Stimulated activated CD4-positive, alpha-beta T cell treated with anti-CD3 and anti-CD28 coated beads, Interleukin-15, amount 100 ng/mL, for 1 hour (primary cell): ENCODE measurements at regions not wholly inside any gene's neighbourhood (a gene's known extent, or its start where the extent isn't known, plus 50 kb on each side); places are given as distances from the start of the nearest gene placed in this dataset.

Experiments
- DNase-seq, 2 donors: peaks; one replicate each; pipeline ENCODE4 v3.0.0-alpha.2; 2020; ENCODE audit warnings: low read depth in 1 of 2, low spot score in 1 of 2

DNA sequence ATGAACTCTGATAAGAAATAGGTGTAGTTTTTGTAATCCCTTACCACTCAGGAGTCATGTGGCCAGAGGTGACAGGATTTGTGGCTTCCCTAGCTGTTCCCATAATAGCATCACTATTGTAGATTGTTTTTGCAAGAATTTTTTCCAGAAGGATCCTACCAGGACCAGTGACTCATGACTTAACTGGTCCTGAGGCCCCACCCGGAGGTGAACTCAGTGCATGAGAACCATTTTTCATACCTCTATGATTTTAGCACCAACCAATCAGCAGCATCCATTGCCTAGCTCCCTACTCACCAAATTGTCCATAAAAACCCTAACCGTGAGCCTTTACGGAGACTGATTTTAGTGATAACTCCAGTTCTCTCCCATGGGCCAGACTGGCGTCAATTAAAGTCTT, 484.8 kb downstream of the PSAT1 start:
- DNase-seq: no peak

DNA sequence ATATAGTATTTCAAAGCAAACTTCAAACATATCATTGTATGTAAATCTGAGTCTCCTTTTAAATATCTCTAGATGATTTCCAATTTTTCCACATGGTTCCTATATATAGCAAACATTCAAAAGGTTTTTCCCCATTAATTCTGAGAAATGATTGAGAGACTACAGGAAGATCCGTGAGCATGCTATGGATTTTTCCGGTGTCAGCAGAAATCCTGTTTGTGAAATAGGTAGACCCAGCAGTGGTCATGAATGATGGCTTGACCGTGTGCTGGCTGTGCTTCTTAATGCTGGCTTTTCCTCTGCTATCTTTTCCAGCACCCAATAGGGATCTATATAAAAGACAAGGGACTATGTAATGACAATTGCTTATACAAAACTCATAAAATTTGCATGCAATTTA, 485.3 kb downstream of the PSAT1 start:
- DNase-seq: no peak

DNA sequence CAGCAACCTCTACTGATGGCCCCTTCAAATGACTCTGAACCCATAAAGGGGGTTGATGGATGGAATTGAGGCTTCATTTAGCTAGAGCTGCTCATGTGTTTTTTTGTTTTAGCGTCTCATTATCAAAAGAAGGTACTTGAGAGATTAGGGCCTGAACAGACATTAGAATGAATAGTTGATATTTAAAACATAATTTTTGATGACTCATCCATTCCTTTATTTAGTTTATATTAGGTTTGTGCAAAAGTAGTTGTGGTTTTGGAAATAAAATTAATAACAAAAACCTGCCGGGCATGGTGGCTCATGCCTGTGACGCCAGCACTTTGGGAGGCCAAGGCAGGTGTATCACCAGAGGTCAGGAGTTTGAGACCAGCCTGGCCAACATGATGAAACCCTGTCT, 485.9 kb downstream of the PSAT1 start:
- DNase-seq: no peak

DNA sequence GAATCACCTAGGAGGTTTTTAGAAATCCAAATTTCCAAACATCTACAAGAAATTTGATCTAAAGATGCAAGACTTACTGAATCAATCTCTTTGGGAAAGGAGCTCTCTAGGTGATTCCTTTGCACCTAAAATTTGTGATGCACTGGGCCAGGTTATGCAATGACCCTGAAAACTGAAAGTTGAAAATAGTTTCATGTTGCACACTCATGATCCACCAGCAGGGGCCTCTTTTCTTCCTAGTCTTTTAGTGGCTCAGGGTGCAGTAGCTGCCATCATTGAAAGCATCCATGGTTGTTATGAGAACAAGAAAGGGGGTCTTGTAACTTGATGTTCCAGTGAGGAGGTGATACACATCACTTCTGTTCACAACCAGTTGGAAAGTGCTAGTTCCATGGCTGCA, 486.8 kb downstream of the PSAT1 start:
- DNase-seq: no peak

DNA sequence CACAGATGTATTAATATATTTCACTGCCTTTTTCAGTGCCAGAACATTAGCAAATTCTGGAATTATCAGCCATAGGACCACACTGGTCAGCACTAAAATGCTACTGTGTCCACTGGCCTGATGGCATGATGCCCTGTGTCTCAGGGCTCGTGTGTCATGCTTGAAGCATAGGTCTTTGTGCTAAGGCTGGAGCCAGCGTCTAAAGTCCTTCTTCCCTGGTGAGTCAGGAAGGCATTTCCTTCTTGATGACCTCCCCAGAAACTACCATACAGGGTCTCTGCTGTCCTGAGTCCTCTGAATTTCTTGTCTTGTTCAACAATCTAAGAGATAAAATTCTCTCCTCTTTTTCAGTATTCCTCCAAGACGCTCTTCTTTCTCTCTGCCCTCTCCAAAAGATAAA, 489.9 kb downstream of the PSAT1 start:
- no peak for DNase-seq

DNA sequence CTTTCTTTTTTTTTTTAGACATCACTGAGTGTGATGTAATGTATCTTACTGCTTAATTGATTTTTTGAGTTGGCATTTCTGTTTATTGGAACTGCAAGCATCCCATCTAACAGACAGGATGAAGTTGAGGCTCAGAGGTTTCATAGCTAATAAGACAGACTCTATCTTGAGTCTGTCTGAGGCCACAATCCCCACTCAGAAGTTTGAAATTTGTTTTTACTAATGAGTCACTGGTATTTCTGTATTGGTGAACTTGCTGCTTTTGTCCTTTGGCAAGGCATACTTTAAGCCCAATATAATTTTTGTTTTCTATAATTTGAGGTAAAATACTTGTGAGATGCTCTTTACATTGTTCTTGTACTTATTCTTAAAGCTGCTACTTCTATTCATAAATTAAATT, 491.2 kb downstream of the PSAT1 start:
- DNase-seq: no peak

DNA sequence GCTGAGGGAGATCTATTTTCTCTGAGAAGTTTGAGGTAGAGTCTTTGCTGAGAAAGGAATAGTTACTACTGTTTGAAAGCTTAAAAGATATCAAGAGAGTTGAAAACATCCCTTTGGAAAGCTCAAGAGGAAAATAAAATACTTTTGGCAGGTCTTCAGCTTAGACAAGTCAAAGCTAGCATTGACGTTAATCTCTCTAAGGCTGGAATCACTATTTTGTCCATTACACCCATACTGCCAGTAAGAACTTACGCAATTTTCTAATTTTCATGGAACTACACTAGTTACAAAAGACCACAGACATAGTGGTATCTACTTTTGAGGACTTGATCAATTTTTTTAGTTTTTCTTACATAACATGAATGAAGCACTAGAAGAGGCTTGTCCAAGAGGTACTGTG, 494.9 kb downstream of the PSAT1 start:
- DNase-seq: no peak

DNA sequence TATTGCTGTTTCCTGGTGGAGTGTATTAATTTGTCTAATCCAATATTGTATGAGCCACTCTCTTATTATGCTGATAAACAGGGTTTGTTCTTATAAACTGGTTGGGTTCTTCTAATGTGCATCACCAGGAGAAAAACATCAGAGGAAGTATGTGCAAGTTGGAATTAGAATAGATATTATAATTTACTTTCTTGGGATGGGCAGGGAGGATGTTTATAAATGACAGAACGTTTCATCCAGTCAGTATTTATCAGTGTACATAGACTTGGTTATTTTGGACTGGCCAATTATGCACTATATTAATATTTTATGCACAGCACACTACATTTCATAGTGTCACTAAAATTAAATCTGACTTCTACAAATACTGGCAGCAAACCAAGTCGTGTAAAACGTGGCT, 495.8 kb downstream of the PSAT1 start:
- DNase-seq: no peak

DNA sequence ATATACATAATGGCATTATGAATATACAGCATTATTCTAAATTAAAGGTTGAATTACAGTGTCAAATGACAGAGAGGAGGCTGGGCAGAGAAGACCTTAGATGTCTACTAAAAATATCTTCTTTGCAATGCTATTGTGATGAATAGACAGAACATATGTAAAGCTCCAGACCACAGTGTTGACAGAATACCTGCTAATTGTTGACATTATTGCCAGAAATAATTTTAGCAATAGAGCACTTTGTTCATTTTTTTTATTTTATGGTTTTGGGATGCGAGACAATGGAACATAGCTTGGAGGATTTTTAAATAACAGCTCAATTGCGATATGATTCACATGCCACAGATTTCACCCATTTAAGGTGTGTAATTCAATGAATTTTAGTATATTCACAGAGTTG, 508.8 kb downstream of the PSAT1 start:
- no peak for DNase-seq

DNA sequence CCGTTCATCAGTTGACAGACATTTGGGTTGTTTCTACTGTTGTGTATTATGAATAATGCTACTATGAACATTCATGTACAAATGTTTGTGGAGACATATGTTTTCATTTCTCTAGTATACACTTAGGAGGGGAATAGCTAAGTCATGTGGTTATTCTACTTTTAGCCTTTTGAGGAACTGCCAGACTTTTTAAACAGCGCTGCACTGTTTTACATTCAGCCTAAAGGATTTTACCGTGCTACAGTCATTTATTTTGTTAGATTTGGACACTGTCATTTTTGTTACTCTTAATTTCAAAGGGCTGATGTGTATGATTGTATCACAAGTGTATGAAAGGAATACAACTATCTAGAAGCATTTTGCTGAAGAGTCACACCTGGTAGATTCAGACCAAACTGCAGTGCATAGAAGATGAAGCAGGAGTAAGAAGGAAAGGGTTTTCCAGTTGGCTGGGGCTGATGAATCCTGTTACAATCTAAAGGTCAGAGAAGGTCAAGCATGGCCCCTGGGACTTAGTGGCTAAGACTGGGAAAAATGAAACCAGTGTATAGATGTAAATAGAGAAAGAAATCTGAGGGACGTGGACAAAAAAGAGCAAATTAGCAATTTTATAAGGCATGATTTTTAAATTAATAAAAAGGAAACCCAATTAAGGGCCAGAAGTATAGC, 509.7 kb downstream of the PSAT1 start:
- DNase-seq: no peak

DNA sequence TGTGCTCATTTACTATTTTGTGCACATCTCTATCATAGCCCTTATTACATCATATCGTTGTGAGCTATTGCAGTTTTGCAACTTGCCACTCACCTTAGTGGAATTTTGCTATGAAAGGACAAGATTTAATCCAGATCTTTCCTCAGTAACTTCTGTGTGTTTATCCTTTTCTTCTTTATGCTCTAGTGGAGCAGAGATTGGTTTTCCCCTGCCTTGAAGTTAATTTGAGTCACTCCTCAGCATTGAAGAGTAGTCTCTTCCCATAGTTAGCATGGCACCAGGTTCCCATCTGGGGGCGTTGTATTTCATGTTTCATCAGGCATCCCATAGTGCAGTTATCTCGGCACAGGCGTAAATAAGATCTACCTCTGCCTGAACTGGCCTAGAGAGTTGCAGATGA, 510.4 kb downstream of the PSAT1 start:
- no peak for DNase-seq

DNA sequence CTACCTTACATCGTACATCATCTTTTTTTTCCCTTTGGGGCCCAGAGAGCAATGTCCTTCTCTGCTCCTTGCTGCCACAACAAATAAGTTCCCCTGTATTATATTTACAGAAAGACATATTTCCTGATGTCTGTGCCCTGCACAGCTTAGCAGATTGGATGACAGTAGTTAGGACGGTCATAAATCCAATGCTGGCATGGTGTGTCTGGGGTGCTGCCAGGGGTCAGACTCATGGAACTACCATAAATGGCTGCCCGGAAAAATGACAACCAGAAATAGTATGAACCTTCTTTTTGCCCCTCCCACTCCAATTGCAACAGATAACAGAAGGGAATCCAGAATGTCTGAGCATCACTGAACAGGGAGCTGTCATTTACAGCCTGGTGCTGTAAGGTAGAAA, 511.1 kb downstream of the PSAT1 start:
- DNase-seq: no peak

DNA sequence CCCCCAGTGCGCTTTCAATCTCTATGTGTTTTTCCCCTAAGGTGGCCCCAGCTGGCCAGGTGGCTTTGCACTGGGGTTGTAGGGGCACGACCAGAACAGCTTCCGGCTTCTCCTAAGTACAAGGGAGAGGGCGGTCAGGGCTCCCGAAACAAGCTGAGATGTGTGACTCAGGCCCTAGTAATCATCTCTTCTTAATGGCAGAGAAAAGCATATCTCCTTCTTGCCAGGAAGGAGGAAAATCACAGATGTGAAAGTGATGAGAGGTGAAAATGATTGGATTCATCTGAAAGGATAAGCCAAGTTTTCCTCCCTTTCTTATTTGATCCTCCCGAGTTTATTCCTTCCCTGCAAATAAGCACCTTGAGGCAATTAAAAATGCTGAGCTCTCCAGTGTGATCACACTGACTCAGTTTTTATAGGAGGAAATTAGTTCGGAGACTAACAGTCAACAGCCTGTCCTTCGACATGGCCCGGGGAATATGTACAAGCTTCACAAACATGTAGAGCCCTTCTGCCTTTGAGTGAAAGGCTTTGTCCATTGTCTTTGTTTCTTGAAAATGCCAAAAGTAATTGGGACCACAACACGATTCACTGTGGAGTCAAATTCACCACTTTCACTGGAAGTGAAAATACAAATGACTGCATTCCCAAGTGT, 514.8 kb downstream of the PSAT1 start:
- no peak for DNase-seq

DNA sequence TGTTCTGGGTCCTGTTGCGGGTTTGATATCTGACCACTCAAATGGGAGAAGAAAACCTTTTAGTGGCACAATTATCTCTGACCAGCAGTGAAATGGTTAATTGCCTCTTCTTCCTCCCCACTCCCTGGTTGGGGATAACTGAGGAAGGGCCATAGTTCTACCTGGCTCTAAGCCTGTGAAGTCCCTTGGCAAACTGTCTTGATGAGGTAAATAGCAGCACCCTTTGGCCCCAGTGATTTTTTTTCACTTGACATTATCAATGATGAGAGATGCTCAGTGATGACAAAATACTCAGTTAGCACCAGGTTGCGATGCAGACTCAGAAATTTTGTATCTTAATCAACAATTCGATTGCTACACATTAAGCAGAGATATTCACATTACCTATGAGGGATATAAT, 515.7 kb downstream of the PSAT1 start:
- no peak for DNase-seq

DNA sequence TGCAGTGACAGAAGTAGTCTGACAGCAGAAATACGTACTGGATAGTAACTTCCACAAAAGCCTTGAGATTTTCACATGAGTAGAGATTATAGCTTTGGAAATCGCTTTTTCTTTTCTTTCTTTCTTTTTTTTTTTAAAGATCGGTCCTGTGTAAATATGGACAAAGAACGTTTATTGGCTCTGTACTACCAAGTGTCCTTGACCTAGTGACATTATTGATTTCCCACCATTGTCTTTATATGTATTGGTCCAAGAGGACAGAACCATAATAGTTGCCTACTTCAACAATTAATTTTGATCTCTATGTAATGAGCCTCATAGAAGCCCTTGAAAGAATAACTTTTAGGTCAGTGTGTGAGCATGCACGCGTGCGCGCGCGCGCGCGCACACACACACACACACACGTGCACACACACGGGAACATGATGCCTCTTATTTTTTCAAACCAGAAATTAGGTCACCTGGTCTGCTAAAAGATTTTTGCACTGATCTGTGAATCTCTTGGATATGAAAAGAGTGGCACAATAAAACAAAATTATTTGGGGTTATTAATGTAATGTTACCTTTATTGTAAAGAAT, 516.8 kb downstream of the PSAT1 start:
- DNase-seq: no peak

DNA sequence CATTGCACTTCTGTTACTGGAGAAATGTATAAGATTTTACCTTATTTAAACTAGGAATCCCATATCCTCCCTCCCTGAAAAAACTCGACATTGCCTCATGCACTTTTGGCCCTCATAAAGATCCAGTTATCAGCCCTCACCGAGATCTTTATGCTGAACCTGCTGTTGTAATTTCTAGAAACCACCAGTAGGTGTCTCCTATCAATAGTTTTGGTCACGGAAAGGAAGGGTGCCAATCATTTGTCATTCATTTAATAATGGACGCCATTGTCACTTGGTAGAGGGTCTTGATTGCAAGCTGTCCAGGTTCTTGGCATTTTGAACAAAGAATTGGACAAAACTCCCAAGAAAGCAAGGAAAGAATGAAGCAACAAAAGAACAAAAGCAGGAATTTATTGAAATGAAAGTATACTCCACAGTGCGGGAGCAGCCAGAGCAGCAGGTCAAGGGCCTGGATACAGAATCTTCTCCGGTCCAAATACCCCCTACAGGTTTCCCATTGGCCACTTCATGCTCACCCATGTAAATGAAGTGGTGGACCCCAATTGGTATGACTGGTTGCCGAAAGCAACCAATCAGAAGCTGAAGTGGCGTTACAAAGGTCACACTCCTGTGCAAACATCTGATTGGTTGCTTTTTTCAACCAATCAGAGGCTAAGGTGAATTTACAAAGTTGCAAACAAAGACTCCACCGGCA, 524.3 kb downstream of the PSAT1 start:
- no peak for DNase-seq

DNA sequence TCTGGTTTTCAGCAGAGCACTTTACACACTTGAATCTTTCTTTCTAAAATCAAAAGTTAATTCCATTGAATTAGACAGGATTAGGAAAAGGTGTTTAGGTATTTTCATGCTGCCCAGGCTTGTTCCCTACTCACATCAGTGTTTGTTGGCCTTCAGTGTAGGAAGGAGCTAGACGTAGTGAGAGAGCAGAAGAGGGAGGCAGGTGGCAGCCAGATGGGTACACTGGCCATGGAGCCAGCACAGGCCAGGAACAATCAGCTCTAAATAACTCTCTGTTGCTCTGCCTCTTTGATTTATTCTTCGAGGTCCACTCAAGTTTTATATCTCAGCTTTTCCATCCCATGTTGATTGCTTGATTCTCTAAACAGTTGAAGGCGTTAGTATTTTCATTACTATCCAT, 529.6 kb downstream of the PSAT1 start:
- DNase-seq: no peak

DNA sequence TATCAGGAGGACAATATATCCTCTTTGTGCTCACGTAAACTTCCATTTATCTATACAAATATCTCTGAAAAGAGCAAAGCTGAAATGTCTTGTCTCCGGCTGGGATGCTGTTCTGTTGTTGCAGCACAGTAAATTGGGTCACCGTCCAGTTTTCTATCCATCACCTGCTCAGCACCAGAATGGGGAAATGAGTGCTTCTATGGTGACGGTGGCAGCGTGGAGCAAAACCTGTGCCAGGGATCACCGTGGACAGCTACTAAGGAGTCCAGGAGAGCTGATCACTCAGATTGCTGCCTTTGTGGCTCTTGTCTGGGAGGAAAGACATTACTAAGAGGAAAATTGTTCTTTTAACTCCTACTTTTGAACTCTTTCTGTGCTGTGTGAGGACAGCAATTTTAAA, 531.6 kb downstream of the PSAT1 start:
- DNase-seq: no peak

DNA sequence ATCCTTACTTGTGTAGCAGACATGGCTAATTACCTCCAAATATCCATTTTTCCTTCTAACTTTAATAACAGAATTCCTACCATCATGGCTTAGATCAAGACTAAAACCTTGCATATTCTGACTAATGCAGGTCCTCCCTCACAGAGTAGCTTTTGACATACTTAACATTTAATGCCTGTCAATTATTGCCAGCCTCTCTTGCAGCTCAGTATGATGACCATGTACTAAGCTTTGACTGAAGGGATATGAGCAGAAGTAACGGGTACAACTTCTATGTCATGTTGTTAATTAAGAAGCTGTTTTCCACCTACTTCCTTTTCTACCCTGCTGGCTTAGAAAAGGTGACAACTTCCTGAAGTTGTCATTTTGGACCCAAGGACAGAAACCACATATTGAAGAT, 533.4 kb downstream of the PSAT1 start:
- DNase-seq: no peak

DNA sequence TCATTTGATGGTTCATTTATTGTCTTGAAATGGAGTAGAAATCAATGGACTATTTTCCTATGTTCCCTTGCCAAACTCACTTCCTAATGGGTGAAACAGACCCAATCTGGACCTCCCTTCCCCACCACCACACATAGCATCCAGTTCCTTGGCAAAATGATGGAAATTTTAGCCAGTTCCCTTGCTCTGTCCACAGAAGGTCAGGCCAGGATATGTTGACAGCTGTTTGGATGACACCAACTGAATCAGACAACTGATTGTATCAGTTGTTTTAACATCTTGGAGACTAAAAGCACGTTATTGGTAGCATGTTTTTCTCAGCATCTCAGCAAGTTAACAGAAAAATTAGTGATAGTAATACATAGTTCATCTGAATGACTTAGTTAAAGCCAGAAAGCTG, 534.8 kb downstream of the PSAT1 start:
- DNase-seq: no peak

DNA sequence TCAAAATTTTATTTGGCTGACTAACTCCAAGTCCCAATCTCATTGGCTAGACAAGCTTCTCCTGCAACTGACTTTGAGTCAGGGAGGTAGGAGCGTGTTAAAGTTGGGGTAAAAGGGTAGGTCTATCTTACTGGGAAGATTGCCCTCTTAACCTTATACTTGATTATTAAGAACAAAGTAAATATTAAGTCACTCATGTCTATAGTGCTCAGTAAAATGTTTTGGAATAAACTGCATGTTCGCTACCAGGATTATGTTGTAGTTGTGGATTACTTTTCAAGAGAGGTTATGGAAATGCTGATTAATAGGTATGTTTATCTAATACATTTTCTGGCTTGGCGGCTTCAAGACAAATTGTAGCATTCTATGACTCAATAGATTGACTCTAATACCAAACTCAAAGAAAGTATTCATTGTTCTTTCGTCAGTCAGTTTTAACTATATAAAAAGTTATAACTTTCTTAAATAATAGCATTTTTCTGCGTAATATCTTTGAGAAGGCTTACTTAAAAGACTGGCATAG, 539.1 kb downstream of the PSAT1 start:
- no peak for DNase-seq

DNA sequence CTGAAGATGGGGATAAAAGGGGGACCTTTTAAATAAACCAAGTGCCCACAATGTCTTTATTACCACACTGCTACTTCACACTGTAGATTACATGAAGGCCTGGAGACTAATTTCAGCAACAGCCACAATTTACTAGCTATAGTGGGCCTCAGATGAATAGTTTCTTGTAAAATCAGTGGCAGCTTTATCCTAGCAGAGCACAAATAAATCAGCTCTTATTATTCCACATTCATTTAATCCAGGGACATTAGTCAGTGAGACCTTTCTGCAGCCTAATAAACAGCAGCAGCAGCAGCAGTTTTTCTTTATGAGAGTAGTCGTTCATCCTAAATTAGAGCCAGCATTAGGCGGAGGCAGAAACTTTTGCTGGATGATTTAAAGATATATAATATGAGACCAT, 542.3 kb downstream of the PSAT1 start:
- DNase-seq: no peak
